GM21786 (cell line): ENCODE measurements at regions not wholly inside any gene's neighbourhood (a gene's known extent, or its start where the extent isn't known, plus 50 kb on each side); places are given as distances from the start of the nearest gene placed in this dataset.
A peak's percentile ranks its signal among the peaks of the same experiment; 100 is the strongest.

Experiments used
- ATAC-seq: cut with Tn5 transposase; IDR thresholded peaks from one replicate; pipeline ENCODE4 v1.9.1; 2021; ENCODE audit not compliant: unreplicated experiment

GRCh38 chr3:102206511-102207031 is 228.2 kb upstream of the ZPLD1 start:
- ATAC-seq, result no peak

DNA sequence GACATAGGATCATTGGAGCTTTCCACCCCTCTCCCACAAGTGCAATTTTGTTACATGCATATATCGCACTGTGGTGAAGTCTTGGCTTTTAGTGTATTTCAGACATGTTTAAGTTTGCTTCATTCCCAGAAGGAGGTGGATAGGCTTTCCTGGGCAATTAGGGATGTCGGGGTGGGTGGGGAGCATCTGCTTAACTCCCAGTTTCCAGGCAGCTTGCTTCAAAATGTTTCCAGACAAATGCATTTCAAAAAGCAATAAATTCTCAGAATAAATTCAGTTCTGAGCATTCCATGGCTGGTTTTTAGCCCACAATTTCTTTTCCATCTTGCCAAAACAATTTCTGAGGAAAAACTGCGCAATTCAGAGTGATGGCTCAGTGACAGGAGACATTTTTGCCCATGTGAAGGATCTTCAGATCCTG is 227.7 kb upstream of the ZPLD1 start:
- ATAC-seq, result no peak

GRCh38 chr3:102215166-102215565 is 219.6 kb upstream of the ZPLD1 start:
- no peak for ATAC-seq

DNA sequence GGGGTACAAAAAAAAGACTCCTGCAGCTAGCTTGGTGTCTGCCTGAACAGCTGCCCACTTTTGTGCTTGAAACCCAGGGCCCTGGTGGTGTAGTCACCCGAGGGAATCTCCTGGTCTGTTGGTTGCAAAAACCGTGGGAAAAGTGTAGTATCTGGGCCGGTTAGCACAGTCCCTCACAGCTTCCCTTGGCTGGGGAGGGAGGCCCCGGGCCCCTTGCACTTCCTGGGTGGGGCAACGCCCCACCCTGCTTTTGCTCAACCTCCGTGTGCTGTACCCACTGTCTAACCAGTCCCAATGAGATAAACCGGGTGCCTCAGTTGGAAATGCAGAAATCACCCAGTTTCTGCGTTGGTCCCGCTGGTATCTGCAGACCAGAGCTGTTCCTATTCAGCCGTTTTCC is 211.7 kb upstream of the ZPLD1 start:
- no peak for ATAC-seq

- ATAC-seq, result peak; percentile 40
These were observed 210.6 kb upstream of the ZPLD1 start for GRCh38 chr3:102224171-102224570.

GRCh38 chr3:102225005-102225404 is 209.8 kb upstream of the ZPLD1 start:
- ATAC-seq, result no peak

- ATAC-seq, result no peak
These were observed 209.2 kb upstream of the ZPLD1 start for GRCh38 chr3:102225407-102226132.

- no peak for ATAC-seq
These were observed 208.4 kb upstream of the ZPLD1 start for GRCh38 chr3:102226463-102226862.

DNA sequence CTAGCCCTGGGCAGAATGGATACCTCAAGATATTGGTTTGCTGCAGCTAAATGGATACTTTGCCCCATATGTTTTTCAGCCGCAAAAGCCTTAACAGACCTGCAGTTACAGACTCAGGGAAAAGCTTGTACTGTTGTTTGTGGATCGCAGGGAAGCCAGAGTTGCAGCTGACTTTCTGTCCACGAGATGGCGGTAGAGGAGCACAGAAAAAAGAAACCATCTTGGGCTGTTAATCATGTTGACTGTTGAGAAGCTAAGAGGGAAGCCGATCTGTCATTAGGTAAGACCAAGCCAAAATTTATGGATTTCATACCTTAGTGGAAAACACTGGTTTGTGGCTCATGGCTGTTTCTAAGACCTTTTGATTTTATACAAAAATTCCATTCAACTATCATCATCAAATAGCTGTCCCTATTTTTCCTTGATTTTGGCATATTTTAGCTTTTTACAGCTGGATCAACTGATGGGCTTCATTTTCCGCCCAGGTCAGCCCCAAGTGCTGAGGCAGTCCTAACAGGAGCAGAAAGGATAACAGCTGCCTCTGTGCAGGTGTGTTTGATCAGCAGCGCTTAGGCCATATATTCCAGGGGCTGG is 205.7 kb upstream of the ZPLD1 start:
- ATAC-seq, result peak; percentile 30

DNA sequence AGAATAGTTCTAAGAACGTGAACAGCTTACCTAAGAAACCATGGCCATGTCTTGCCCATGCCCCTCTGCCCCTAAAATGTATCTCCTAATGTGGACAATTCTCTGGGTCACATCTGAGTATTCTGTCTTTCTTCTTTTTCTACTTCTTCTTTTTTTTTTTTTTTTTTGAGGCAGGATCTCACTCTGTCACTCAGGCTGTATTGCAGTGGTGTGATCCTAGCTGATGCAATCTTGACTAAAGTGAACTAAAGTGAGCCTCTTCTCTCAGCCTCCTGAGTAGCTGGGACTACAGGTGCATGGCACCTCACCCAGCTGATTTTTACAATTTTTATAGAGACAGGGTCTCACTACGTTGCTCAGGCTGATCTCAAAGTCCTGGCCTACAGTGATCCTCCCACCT is 204.8 kb upstream of the ZPLD1 start:
- ATAC-seq, result peak; percentile 22

- ATAC-seq, result peak; percentile 96
These were observed 200.9 kb upstream of the ZPLD1 start for GRCh38 chr3:102233881-102234280.

DNA sequence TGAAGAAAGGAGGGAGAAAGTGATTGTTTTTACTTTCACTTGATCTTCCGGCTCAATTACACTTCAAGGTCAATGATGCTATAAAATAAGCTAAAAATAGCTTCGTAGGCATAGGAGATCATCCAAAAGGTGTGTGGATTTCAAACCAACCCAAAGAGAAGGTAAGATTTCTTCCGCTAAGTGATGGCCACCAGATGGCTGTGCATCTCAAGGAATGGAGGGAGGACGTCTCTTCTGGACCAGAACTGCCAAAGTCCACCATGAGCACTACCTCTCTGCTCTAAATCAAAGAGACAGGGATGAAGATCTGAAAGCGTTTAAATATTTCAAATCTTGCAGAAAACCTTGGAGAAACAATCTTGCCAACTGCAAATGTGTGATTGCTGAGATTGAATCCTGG is 199.1 kb upstream of the ZPLD1 start:
- peak; percentile 31 for ATAC-seq

GRCh38 chr3:102237181-102237580 is 197.6 kb upstream of the ZPLD1 start:
- ATAC-seq, result no peak

- no peak for ATAC-seq
These were observed 197.0 kb upstream of the ZPLD1 start for GRCh38 chr3:102237838-102238237.

DNA sequence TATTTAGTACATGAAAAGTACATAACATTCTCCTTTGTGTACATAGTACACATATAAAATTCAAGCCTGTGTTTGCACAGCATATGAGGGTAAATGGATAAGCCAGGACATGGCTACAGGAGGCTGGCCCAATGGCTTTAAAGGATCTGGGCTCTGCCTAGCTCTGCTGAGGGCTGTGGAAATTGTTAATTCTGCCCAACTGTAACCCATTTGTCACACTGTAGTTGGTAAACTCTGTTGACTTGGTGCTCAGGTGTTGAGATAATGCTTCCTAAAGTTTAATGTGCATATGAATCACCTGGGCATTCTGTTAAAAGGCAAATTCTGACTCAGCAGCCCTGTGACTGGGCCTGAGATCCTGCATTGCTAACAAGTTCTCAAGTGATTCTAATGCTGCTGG is 196.5 kb upstream of the ZPLD1 start:
- ATAC-seq, result no peak

- no peak for ATAC-seq
These were observed 194.1 kb upstream of the ZPLD1 start for GRCh38 chr3:102240720-102241119.

GRCh38 chr3:102248981-102249705 is 185.7 kb upstream of the ZPLD1 start:
- no peak for ATAC-seq

- no peak for ATAC-seq
These were observed 179.1 kb upstream of the ZPLD1 start for GRCh38 chr3:102255736-102256135.

GRCh38 chr3:102258666-102259227 is 176.1 kb upstream of the ZPLD1 start:
- peak; percentile 66 for ATAC-seq

GRCh38 chr3:102259663-102260062 is 175.2 kb upstream of the ZPLD1 start:
- no peak for ATAC-seq

- ATAC-seq, result peak; percentile 50
These were observed 169.1 kb upstream of the ZPLD1 start for GRCh38 chr3:102265720-102266119.

DNA sequence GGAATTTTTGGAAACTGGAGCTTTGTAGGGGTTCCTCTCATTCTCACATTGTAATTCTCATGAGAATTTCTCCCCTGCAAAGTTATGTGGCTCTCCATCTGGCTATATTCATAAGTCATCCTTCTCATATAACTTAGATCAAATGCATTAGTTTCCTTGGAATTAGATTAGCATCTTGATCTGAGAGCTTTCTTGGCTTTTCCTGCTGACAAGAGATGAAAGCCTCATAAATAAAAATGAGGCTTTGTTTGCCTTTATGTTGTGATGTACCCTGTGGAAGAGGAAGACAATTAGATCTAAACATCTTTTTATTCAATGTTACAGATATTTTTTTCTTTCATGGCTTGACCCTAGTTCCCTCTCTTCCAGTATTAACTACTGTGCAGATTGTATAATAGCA is 165.4 kb upstream of the ZPLD1 start:
- no peak for ATAC-seq
